DND-41 (cell line): ENCODE measurements at regions not wholly inside any gene's neighbourhood (a gene's known extent, or its start where the extent isn't known, plus 50 kb on each side); places are given as distances from the start of the nearest gene placed in this dataset.

Experiments used
- ATAC-seq: fragments of 200-7000 bp; cut with Tn5 transposase; 3 replicates; pipeline ENCODE4 v1.9.1; 2021; ENCODE audit warnings: low read depth; ENCODE audit not compliant: insufficient read depth
- DNase-seq: peaks from one replicate; pipeline ENCODE4 v3.0.0-alpha.2; 2020
- H2AFZ ChIP-seq: 2 replicates; pipeline ENCODE4 v1.6.0; 2012; ENCODE audit warnings: low read depth, low read length
- H3K27ac ChIP-seq: 2 replicates; pipeline ENCODE4 v1.5.1; 2012; ENCODE audit warnings: low read length, inconsistent platforms
- H3K27me3 ChIP-seq: fragments of 200-600 bp; sonication (generic); 2 replicates; pipeline ENCODE4 v1.6.0; 2012; ENCODE audit warnings: low read length, mild to moderate bottlenecking, inconsistent platforms; ENCODE audit not compliant: insufficient read depth, poor library complexity
- H3K36me3 ChIP-seq: 2 replicates; pipeline ENCODE4 v1.5.1; 2012; ENCODE audit warnings: low read length, inconsistent platforms; ENCODE audit not compliant: insufficient read depth
- H3K4me1 ChIP-seq: 2 replicates; pipeline ENCODE4 v1.5.1; 2012; ENCODE audit warnings: mild to moderate bottlenecking, low read length; ENCODE audit not compliant: insufficient read depth
- H3K4me2 ChIP-seq: 2 replicates; pipeline ENCODE4 v1.6.0; 2012; ENCODE audit warnings: mild to moderate bottlenecking, moderate library complexity, low read length, inconsistent platforms; ENCODE audit not compliant: insufficient read depth
- H3K4me3 ChIP-seq, 2 experiments: fragments of 200-600 bp in 1 of 2; shearing (Covaris generic) in 1 of 2; 2 replicates each; pipeline ENCODE4 v1.5.1; 2012 to 2016; ENCODE audit warnings: inconsistent platforms in 2 of 2, low read length in 2 of 2, mild to moderate bottlenecking in 2 of 2, low read depth in 1 of 2, moderate library complexity in 1 of 2
- H3K79me2 ChIP-seq: 2 replicates; pipeline ENCODE4 v1.6.0; 2012; ENCODE audit warnings: low read length, inconsistent platforms; ENCODE audit not compliant: insufficient read depth
- H3K9ac ChIP-seq: 2 replicates; pipeline ENCODE4 v1.6.0; 2012; ENCODE audit warnings: low read depth, mild to moderate bottlenecking, inconsistent platforms, low read length, moderate library complexity
- H3K9me3 ChIP-seq: 2 replicates; pipeline ENCODE4 v1.5.1; 2012; ENCODE audit warnings: low read length, moderate library complexity, mild to moderate bottlenecking, inconsistent platforms; ENCODE audit not compliant: insufficient read depth, severe bottlenecking
- H4K20me1 ChIP-seq: 2 replicates; pipeline ENCODE4 v1.6.0; 2012; ENCODE audit warnings: low read length; ENCODE audit not compliant: insufficient read depth
- EZH2 ChIP-seq: IDR thresholded peaks from 3 replicates; pipeline ENCODE4 v1.6.1; 2012; ENCODE audit warnings: borderline replicate concordance, low read depth, mild to moderate bottlenecking, moderate library complexity, low read length, inconsistent platforms; ENCODE audit not compliant: severe bottlenecking
- TF ChIP-seq, protein P1 (sequence below): IDR thresholded peaks from 2 replicates; pipeline ENCODE4 v1.5.1; 2012; ENCODE audit warnings: borderline replicate concordance, low read length, moderate library complexity, mild to moderate bottlenecking; ENCODE audit not compliant: poor library complexity, severe bottlenecking; ENCODE audit errors: extremely low read depth

DNA sequence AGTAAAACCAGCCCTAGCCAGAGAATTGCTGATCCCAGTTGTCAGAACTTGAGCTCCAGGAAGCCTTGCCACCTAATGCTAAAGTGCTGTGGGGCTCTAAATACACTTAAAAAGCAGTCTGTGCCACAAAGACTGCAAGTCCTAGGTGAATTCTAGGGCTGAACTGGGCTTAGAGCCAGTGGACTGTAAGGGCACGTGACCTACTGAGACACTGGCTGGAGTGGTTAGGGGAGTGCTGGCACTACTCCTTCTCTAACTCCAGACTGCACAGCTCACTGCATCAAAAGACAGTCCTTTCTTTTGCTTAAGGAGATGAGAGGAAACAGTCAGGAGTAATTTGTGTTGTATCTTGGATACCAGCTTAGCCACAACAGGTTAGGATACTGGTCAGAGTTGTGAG, 1240.2 kb downstream of the FAM133A start:
- Histone ChIP-seq H3K27ac (no peak overlapping the region), H3K79me2 (no peaks in the 10 kb centered on the region), H3K4me2 (no peak overlapping the region), H3K9me3 (no peaks in the 10 kb centered on the region), H3K27me3 (no peaks in the 10 kb centered on the region), H3K4me1 (no peaks in the 10 kb centered on the region), H3K36me3 (no peaks in the 10 kb centered on the region), H3K9ac (no peak overlapping the region), H3K4me3 (no peak overlapping the region), H2AFZ (no peak overlapping the region), H4K20me1 (no peaks in the 10 kb centered on the region)
- ATAC-seq, result no peak
- TF ChIP-seq, protein P1, sequence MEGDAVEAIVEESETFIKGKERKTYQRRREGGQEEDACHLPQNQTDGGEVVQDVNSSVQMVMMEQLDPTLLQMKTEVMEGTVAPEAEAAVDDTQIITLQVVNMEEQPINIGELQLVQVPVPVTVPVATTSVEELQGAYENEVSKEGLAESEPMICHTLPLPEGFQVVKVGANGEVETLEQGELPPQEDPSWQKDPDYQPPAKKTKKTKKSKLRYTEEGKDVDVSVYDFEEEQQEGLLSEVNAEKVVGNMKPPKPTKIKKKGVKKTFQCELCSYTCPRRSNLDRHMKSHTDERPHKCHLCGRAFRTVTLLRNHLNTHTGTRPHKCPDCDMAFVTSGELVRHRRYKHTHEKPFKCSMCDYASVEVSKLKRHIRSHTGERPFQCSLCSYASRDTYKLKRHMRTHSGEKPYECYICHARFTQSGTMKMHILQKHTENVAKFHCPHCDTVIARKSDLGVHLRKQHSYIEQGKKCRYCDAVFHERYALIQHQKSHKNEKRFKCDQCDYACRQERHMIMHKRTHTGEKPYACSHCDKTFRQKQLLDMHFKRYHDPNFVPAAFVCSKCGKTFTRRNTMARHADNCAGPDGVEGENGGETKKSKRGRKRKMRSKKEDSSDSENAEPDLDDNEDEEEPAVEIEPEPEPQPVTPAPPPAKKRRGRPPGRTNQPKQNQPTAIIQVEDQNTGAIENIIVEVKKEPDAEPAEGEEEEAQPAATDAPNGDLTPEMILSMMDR, result no peak
- TF ChIP-seq EZH2, result no peak
- no peak for DNase-seq

DNA sequence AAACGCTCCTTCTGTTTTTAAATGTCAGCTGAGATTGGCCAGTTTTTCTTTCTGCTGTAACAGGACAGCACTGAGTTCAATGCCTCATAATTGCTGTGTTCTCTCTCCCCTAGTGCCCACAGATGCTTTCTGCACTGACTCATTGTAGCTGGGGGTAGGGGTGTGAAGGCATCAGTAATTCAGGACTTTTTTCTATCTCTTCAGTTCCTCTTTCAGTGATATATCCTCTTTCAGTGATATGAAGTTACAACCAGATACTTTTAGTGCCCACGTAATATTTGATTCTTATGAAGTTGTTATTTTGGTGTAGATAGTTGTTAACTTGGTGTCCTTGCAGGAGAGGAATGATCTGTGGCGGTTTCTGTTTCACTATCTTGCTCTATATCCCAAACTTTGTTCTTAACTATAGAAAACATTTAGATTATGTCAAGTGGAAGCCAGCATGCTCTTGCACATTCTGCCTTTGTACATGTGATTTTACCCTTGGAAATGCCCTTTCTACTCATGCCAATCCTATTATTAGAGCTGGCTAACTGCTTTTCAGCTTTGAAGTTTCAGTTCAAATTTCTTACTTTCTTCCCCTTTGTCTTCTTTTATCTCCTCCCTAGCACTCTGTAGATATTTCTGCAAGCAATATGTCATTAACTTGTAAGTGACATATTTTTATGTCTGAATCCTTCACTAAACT, 1258.4 kb downstream of the FAM133A start:
- H3K4me1 ChIP-seq, result no peaks in the 10 kb centered on the region
- H2AFZ ChIP-seq, result no peak overlapping the region
- no peak for TF ChIP-seq EZH2
- TF ChIP-seq, protein P1, result no peak
- no peak overlapping the region for H3K4me3 ChIP-seq
- no peak for DNase-seq
- no peaks in the 10 kb centered on the region for H3K9me3 ChIP-seq
- H3K27me3 ChIP-seq, result no peaks in the 10 kb centered on the region
- H3K79me2 ChIP-seq, result no peaks in the 10 kb centered on the region
- no peaks in the 10 kb centered on the region for H4K20me1 ChIP-seq
- H3K27ac ChIP-seq, result no peak overlapping the region
- no peaks in the 10 kb centered on the region for H3K36me3 ChIP-seq
- no peak for ATAC-seq
- H3K9ac ChIP-seq, result no peak overlapping the region
- no peak overlapping the region for H3K4me2 ChIP-seq

DNA sequence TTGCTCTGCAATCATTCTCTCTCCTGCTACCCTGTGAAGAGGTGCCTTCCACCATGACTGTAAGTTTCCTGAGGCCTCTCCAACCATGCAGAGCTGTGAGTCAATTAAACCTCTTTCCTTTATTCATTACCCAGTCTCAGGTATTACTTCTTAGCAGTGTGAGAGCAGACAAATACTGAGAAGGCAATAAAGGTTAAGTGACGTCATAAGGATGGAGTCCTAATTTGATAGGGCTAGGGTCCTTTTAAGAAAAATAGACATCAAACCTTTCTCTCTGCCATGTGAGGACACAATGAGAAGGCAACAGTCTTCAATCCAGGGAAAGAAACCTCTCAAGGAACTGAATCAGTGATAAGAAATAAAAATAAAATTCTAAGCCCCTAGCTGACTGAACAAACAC, 1262.7 kb downstream of the FAM133A start:
- Histone ChIP-seq H3K27ac (no peak overlapping the region), H4K20me1 (no peaks in the 10 kb centered on the region), H2AFZ (no peak overlapping the region), H3K36me3 (no peaks in the 10 kb centered on the region), H3K4me2 (no peak overlapping the region), H3K27me3 (no peaks in the 10 kb centered on the region), H3K9ac (no peak overlapping the region), H3K79me2 (no peaks in the 10 kb centered on the region), H3K4me3 (no peak overlapping the region), H3K9me3 (no peaks in the 10 kb centered on the region), H3K4me1 (no peaks in the 10 kb centered on the region)
- TF ChIP-seq, protein P1, result no peak
- TF ChIP-seq EZH2, result no peak
- no peak for DNase-seq
- no peak for ATAC-seq
